Left ventricle myocardium inferior (tissue), 1 donor: ENCODE measurements at regions not wholly inside any gene's neighbourhood (a gene's known extent, or its start where the extent isn't known, plus 50 kb on each side); places are given as distances from the start of the nearest gene placed in this dataset.

Experiments used
- DNase-seq: peaks from one replicate; pipeline ENCODE4 v3.0.0-alpha.2; 2020
- H3K27ac ChIP-seq: fragments of 200-600 bp; replicated peaks from 2 replicates; pipeline ENCODE4 v1.8.0; 2021
- H3K27me3 ChIP-seq: fragments of 200-600 bp; 2 replicates; pipeline ENCODE4 v1.8.0; 2021; ENCODE audit warnings: low read depth
- H3K36me3 ChIP-seq: fragments of 200-600 bp; 2 replicates; pipeline ENCODE4 v1.8.0; 2021
- H3K4me1 ChIP-seq: fragments of 200-600 bp; 2 replicates; pipeline ENCODE4 v1.8.0; 2021
- H3K4me3 ChIP-seq: fragments of 200-600 bp; 2 replicates; pipeline ENCODE4 v1.8.0; 2021; ENCODE audit warnings: mild to moderate bottlenecking, moderate library complexity
- H3K9me3 ChIP-seq: fragments of 200-600 bp; replicated peaks from 2 replicates; pipeline ENCODE4 v1.8.0; 2021
- CTCF ChIP-seq: fragments of 200-600 bp; IDR thresholded peaks from 2 replicates; pipeline ENCODE4 v1.8.0; 2021; ENCODE audit warnings: antibody characterized with exemption, mild to moderate bottlenecking, borderline replicate concordance
- intact Hi-C: fragments of 100-400 bp; cut with micrococcal nuclease; formaldehyde crosslinking; loops from one replicate; pipeline ENCODE4 v1.11.0; 2022
- donor health status: DM: no; HTN: yes; CAD: no; lungs with severe emphysema.

GRCh38 chr10:125212150-125212809 lies 51.9 kb upstream of the CTBP2 start:
- Histone ChIP-seq H3K4me1 (no peaks in the 10 kb centered on the region), H3K27me3 (no peaks in the 10 kb centered on the region), H3K36me3 (no peaks in the 10 kb centered on the region), H3K4me3 (no peak overlapping the region), H3K27ac (no peak overlapping the region), H3K9me3 (peaks cover 4% of the 10 kb centered on the region)
- intact Hi-C loops = no loop called here
- no peak for TF ChIP-seq CTCF
- DNase-seq = no peak
